ENCODE measurements at regions not wholly inside any gene's neighbourhood (a gene's known extent, or its start where the extent isn't known, plus 50 kb on each side); places are given as distances from the start of the nearest gene placed in this dataset.

- Histone ChIP-seq H3K9me3 (ENCODE audit: severe bottlenecking) (no peaks in the 10 kb centered on the region), H3K4me3 (ENCODE audit: low read depth, low read length) (no peak overlapping the region)
- TF ChIP-seq CTCF (IDR thresholded peaks at IDR 0.05; ENCODE audit: low read depth, low read length) = no peak
Observed at GRCh38 chr2:67663776-67664175, 266.6 kb downstream of the ETAA1 start.

GRCh38 chr2:67666386-67667053, 269.4 kb downstream of the ETAA1 start:
- H3K4me3 ChIP-seq (ENCODE audit: low read depth, low read length) = no peak overlapping the region
- peaks cover 91% of the 10 kb centered on the region for H3K27me3 ChIP-seq (ENCODE audit: insufficient read depth, low read depth, severe bottlenecking)
- H3K9me3 ChIP-seq (ENCODE audit: severe bottlenecking) = no peaks in the 10 kb centered on the region
- no peak for TF ChIP-seq CTCF (IDR thresholded peaks at IDR 0.05; ENCODE audit: low read depth, low read length)
- no peak for DNase-seq
- no peak overlapping the region for H3K27ac ChIP-seq
- H3K36me3 ChIP-seq = no peaks in the 10 kb centered on the region

More at GRCh38 chr2:67663776-67664175, 266.6 kb downstream of the ETAA1 start:
- Histone ChIP-seq H3K27ac (no peak overlapping the region), H3K27me3 (ENCODE audit: insufficient read depth, low read depth, severe bottlenecking) (peaks cover 89% of the 10 kb centered on the region), H3K36me3 (no peaks in the 10 kb centered on the region)
- DNase-seq = no peak

GRCh38 chr2:67667054-67667908, 270.1 kb downstream of the ETAA1 start:
- peaks cover 85% of the 10 kb centered on the region for H3K27me3 ChIP-seq (ENCODE audit: insufficient read depth, low read depth, severe bottlenecking)
- no peak overlapping the region for H3K27ac ChIP-seq
- H3K4me3 ChIP-seq (ENCODE audit: low read depth, low read length) = no peak overlapping the region
- no peak for DNase-seq
- no peaks in the 10 kb centered on the region for H3K36me3 ChIP-seq
- H3K9me3 ChIP-seq (ENCODE audit: severe bottlenecking) = no peaks in the 10 kb centered on the region
- no peak for TF ChIP-seq CTCF (IDR thresholded peaks at IDR 0.05; ENCODE audit: low read depth, low read length)

- no peaks in the 10 kb centered on the region for H3K36me3 ChIP-seq
- H3K27ac ChIP-seq = no peak overlapping the region
- TF ChIP-seq CTCF (IDR thresholded peaks at IDR 0.05; ENCODE audit: low read depth, low read length) = no peak
- H3K27me3 ChIP-seq (ENCODE audit: insufficient read depth, low read depth, severe bottlenecking) = peaks cover 83% of the 10 kb centered on the region
- H3K4me3 ChIP-seq (ENCODE audit: low read depth, low read length) = no peak overlapping the region
- no peak for DNase-seq
- no peaks in the 10 kb centered on the region for H3K9me3 ChIP-seq (ENCODE audit: severe bottlenecking)
Observed at GRCh38 chr2:67668538-67668937, 271.4 kb downstream of the ETAA1 start.

- TF ChIP-seq CTCF (IDR thresholded peaks at IDR 0.05; ENCODE audit: low read depth, low read length) = no peak
- no peak overlapping the region for H3K27ac ChIP-seq
- DNase-seq = no peak
- H3K9me3 ChIP-seq (ENCODE audit: severe bottlenecking) = no peaks in the 10 kb centered on the region
- H3K4me3 ChIP-seq (ENCODE audit: low read depth, low read length) = no peak overlapping the region
- peaks cover 83% of the 10 kb centered on the region for H3K27me3 ChIP-seq (ENCODE audit: insufficient read depth, low read depth, severe bottlenecking)
- H3K36me3 ChIP-seq = no peaks in the 10 kb centered on the region
Observed at GRCh38 chr2:67669168-67669567, 272.0 kb downstream of the ETAA1 start.
